EH (cell line): ENCODE measurements at regions not wholly inside any gene's neighbourhood (a gene's known extent, or its start where the extent isn't known, plus 50 kb on each side); places are given as distances from the start of the nearest gene placed in this dataset.
"Not testable (repeated sequence)": the region's sequence is repeated elsewhere in the genome, so short reads cannot be mapped to it uniquely, and the experiment has no call there.

Experiments
- DNase-seq: peaks from one replicate; pipeline ENCODE4 v3.0.0-alpha.2; 2015; ENCODE audit warnings: low read depth

DNA sequence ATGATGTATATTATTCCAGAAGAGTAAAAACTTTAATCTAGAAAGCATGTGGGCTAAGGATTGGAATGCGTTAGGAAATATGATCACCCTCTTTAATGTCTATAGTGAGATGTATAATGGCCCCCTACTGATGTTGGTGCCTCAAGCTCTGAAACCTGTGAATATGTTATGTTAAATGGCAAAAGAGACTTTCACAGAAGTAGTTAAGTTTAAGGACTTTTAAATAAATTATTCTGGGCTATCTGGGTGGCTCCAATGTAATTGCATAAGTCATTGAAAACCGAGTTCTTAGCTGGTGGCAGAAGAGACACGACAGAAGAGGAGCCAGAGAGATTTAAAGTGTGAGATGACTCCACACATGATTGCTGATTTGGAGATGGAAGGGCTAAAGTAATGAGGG is 1048.4 kb downstream of the PRIM2 start:
- DNase-seq = not testable (repeated sequence)

GRCh38 chr6:58406659-58407058 is 1089.2 kb downstream of the PRIM2 start:
- DNase-seq = not testable (repeated sequence)

- DNase-seq = no peak
Measured at GRCh38 chr6:58419321-58419720, 1101.9 kb downstream of the PRIM2 start.
